ENCODE measurements at regions not wholly inside any gene's neighbourhood (a gene's known extent, or its start where the extent isn't known, plus 50 kb on each side); places are given as distances from the start of the nearest gene placed in this dataset.
"Not testable (repeated sequence)": the region's sequence is repeated elsewhere in the genome, so short reads cannot be mapped to it uniquely, and the experiment has no call there.

- DNase-seq = no peak
Measured at GRCh38 chr12:107144441-107144840, 51.1 kb upstream of the CRY1 start.

- DNase-seq = no peak
Measured at GRCh38 chr12:107144990-107145389, 51.6 kb upstream of the CRY1 start.

DNA sequence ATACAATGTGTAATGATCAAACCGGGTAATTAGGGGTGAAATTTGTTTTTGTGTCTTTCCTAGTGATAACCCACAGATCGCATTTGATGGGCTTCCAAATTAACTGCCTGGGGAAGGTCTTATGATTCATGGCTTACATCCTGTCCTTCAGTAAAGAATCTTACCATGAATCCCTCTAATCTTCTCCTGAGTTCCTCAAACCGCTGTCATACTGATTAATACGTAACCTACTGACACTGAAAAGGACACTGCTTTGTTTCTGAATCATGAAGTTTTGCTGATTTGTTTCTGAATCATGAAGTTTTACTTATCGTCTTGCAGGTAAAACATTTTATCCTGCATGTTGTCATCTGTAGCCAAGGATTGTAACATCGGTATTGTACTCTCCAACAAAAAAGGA, 52.0 kb upstream of the CRY1 start:
- DNase-seq = no peak

DNA sequence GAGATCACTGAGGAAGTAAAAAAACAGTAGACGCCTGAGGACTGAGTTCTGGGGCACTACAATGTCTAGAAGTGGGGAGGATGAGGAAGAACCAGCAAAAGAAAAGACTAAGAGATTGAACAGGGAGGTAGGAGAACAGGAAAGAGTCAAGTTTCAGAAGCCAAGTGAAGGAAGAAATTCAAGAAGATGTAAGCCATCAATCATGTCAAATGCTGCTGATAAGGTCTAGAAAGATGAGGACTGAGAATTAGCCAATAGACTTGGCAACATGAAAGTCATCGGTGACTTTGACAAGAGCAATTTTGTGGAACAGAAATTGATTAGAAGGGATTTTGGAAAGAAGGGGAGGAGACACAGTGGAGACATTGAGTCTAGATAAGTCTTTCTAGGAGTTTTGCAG, 54.8 kb upstream of the CRY1 start:
- DNase-seq = no peak

GRCh38 chr12:107152315-107152714, 59.0 kb upstream of the CRY1 start:
- no peak for DNase-seq

DNA sequence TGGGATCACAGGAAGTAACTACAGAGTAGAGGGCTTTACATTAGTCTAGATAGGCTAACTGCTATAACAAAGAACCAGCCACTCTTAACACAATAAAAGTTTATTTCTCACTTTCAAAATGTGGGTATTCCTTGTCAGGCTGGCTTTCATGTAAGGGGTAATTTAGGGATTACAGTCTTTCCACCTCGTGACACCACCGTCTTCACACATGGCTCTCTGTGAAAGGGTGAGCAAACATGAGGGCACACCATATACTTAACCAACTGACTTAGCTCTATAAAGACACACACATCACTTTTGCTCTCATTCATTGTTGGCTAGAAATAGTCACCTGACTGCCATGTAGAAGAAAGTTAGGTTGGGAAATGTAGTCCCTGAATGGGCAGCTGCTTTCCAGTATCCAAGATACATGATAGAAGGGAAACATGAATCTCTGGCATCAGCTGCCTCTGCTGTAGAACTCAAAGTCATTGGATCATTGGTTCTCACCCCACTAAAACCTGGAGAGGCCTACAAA, 66.1 kb upstream of the CRY1 start:
- DNase-seq = no peak

DNA sequence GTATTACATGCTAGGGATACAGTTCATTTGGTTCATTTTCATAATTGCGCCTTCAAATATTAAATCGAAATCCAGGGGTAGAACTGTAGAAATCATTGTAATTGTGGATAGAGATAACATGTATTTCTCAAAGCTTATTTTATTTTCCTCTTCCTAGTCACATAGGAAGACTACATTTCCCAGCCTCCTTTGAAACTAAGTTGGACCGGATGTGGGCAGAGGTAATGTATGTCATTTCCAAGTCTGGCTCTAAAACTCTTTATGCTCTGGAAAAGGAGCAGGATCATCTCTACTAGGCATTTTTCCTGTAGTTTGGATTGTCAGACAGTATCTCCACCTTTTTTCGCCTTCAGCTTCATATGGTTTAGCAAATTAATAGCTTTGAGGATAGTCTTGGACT, 70.1 kb upstream of the CRY1 start:
- DNase-seq = no peak

DNA sequence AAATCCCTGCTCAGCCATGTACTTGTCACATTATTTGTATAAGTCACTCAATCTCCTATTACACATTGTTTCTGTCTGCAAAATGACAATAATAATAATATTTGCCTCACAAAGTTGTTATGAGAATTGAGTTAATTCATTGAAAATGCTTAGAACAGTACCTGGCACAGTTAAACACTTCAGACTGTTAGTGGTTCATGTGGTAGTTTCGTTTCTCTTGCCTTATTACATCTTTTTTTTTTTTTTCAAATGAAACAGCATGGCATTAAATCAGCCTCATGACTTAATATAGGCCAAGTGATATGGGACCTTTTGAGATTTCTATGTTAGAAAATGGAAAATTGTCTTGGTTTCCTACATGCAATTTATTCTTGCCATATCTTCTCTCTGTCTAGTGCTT, 71.0 kb upstream of the CRY1 start:
- no peak for DNase-seq

DNA sequence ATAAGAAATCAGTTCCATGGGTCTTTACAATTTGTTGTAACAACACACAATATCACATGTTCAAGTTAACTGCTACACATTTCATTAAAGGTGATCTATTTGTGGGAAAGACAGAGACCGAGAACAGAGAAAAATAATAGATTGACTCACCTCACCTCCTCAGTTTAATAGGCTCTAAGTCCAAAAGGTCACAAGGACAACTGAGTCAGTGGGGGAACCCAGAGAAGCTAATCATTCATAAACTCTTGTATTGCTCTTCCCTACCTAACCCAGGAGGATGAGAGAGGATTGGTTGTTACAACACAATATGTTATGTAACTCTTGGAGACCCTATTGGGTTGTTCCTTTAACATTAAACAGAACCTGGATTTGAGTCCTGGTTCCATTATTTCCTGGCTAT, 72.2 kb upstream of the CRY1 start:
- DNase-seq = no peak

DNA sequence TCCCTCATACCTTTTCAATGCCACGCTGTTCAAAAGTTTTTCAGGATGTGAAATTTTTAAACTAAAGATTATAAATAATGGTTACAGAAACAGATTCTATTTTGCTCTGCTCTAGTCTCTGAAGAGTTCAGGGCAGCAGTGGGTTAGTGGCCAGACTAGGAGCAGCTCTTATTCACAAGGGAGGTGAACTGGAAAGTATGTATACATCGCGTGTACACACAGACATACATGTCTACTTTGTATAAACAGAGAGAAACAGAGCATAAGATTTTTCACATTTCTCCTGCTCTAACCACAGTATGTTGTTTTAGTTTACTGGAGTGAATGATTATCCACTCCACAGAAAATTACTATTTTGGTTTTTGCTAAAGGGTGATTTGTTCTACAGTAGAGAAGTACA, 74.4 kb upstream of the CRY1 start:
- DNase-seq = no peak

DNA sequence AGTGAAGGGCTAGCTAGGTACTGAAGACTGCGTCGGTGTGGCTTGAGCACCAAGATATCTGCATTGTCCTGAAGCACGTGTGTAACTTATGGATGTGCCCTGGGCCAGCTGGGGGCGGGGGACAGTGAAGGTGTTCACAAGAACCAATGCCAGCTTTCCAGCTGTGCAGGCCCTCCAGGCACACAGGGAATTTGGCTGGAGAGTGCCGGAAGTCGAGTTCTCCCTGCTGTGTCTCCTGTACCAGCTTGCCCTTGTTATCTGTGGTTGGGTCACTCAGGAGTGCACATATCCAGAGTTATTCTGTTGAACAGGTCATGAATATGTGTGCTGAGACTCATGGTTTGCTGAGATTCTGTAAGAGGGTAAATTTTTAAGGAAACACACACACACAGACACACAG, 75.9 kb upstream of the CRY1 start:
- no peak for DNase-seq

- no peak for DNase-seq
Measured at GRCh38 chr12:107178776-107179175, 85.4 kb upstream of the CRY1 start.

GRCh38 chr12:107179871-107180270, 86.5 kb upstream of the CRY1 start:
- no peak for DNase-seq

DNA sequence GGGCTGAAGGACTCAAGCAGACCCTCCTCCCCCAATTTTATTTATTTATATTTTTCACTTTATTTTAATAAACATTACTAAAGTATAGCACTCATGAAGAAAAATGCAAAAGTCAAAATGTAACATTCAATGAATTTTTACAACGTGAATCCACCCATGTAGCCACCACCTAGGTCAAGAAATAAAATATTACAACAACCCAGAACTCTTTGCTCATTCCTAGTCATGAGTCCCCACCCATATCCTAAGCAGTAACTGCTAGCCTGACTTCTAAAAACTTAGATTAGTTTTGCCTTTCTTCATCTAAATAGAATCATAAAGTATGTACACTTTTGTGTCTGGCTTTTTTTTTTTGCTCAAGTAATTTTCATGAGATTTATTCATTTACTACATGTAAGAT, 86.9 kb upstream of the CRY1 start:
- no peak for DNase-seq

DNA sequence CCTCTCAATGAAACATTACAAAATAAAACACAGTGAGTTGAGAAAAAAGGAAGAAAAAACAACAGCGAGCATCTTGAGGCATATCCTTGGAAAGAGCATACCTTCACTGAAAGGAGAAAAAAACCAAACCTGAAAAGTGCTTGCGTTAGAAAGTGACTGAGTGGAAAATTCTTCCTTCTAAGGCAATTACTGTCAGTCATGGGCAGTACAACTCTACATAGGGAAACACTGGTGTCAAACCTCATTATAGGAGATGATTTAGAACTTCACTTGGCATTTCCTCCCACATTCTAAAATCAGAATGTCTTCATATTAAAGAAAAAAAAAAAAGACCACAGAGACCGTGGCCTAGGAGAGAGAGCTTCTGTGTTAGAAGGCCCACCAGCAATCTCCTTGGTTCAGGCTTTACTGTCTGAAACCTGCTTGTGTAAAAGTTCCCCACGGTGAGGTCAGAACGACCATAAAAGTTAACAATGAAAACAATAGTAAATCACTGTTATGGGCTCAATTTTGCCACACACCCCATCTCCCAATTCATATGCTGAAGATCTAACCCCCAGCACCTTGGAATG, 91.1 kb upstream of the CRY1 start:
- no peak for DNase-seq

DNA sequence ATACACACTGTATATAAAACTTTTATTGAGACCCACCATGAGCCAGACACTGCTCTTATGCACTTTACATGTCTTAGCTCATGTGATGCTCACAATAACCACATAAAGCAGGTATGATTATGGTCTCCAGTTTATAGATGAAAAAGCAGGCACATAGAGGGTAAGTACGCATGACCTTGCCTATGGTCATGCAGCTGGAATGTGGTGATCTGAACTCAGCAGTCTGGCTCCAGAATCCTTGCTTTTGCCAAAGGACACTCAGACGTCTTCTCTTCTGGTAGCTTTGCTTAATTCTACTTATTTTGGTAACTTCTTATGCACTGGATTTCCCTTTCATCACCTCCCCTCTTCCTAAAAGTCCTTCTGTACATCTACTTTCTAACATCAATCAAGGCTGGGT, 103.3 kb upstream of the CRY1 start:
- no peak for DNase-seq

DNA sequence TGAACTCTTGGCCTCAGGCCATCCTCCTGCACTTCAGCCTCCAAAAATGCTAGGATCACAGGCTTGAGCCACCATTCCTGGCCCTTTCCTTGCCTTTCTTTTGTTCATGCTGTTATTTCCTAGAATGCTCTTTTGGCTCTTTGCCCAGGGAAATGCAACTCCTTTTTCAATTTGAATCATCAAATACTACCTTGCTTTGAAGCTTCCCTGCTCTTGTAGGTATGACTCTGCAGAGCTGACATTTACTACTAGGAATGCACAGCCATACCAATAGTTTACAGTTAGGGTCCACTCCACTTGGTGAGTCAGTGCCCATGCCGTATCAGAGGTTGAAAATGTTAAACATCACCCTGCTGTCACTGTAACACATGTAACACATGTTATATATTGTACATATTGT, 107.0 kb upstream of the CRY1 start:
- DNase-seq = peak in 2 of 3 donors; percentile 6 to 33

DNA sequence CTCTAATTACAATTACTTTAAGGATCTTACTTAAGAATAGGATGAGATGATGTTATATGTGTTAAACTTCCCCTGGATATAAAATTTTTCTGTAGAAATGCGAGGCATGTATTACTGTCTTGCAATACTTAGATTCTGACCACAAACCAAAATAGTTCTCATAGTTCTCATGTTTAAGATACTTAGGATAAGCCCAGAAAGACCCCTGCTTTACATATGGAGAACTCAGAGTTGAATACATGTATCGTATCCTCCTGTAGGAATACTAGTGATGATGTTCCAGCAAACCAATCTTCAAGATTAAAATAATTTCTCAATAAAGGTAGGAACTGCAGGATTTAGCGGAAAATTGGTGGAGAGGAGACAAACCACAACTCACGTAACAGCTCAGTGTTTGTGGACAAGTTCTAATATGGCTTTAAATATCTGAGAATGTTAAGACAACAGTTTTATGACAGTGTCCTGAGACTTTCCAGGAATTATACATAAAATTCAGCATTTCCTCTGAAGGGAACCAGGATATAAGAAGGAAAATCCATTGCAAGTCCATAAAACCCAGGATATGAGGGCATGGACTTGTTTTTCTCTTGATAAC, 114.7 kb upstream of the CRY1 start:
- peak in 1 of 3 donors; percentile 29 for DNase-seq

DNA sequence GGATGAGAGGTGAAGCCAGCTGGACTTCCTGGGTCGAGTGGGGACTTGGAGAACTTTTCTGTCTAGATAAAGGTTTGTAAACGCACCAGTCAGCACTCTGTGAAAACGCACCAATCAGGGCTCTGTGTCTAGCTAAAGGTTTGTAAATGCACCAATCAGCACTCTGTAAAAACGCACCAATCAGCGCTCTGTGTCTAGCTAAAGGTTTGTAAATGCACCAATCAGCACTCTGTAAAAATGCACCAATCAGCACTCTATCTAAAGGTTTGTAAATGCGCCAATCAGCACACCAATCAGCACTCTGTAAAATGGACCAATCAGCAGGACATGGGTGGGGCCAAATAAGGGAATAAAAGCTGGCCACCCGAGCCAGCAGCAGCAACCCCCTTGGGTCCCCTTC, 116.4 kb upstream of the CRY1 start:
- not testable (repeated sequence) for DNase-seq

DNA sequence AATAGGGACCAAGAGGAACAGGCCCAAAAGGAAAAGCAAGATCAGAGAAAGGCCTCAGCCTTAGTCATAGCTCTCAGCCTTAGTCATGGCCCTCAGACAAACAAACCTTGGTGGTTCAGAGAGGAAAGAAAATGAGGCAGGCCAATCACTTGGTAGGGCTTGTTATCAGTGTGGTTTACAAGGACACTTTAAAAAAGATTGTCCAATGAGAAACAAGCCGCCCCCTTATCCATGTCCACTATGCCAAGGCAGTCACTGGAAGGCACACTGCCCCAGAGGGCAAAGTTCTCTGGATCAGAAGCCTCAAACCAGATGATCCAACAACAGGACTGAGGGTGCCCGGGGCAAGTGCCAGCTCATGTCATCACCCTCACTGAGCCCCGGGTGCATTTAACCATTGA, 121.0 kb upstream of the CRY1 start:
- DNase-seq = not testable (repeated sequence)

DNA sequence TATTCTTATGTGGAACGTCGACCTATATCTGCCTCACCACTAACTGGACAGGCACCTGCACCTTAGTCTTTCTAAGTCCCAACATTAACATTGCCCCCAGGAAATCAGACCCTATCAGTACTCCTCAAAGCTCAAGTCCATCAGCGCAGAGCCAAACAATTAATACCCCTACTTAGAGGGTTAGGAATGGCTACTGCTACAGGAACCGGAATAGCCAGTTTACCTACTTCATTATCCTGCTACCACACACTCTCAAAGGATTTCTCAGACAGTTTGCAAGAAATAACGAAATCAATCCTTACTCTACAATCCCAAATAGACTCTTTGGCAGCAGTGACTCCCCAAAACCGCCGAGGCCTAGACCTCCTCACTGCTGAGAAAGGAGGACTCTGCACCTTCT, 123.1 kb upstream of the CRY1 start:
- DNase-seq = not testable (repeated sequence)

DNA sequence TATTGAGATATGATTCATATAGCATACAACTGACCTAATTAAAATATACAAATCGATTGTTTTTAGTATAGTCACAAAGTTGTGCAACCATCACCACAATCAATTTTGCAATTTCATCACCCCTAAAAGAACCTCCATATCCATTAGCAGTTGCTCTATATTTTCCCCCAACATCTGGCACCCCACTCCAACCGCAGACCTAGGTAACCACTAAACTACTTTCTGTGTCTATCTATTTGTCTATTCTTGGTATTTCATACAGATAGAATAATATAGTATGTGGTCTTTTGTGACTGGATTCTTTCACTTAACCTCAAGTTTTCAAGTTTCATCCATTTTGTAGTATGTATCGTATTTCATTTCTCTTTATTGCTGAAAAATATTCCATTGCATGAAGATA, 126.0 kb upstream of the CRY1 start:
- DNase-seq = no peak

- DNase-seq = no peak
Measured at GRCh38 chr12:107221913-107222312, 128.6 kb upstream of the CRY1 start.

GRCh38 chr12:107223821-107224220, 130.5 kb upstream of the CRY1 start:
- DNase-seq = no peak

Measured in muscle of back (tissue), 3 donors.